ENCODE measurements at regions not wholly inside any gene's neighbourhood (a gene's known extent, or its start where the extent isn't known, plus 50 kb on each side); places are given as distances from the start of the nearest gene placed in this dataset.

- no peak for DNase-seq
These were observed 238.0 kb downstream of the POSTN start for GRCh38 chr13:37360556-37360955.

- DNase-seq = no peak
These were observed 241.0 kb downstream of the POSTN start for GRCh38 chr13:37357548-37357947.

GRCh38 chr13:37353911-37354310 lies 244.7 kb downstream of the POSTN start:
- no peak for DNase-seq

- DNase-seq = no peak
These were observed 245.7 kb upstream of the CSNK1A1L start for GRCh38 chr13:37351211-37351610.

- no peak for DNase-seq
These were observed 244.5 kb upstream of the CSNK1A1L start for GRCh38 chr13:37349916-37350315.

- no peak for DNase-seq
These were observed 243.6 kb upstream of the CSNK1A1L start for GRCh38 chr13:37348916-37349643.

- DNase-seq = no peak
These were observed 240.4 kb upstream of the CSNK1A1L start for GRCh38 chr13:37345869-37346268.

- DNase-seq = no peak
These were observed 239.9 kb upstream of the CSNK1A1L start for GRCh38 chr13:37345391-37345790.

GRCh38 chr13:37344056-37344455 lies 238.6 kb upstream of the CSNK1A1L start:
- DNase-seq = no peak

GRCh38 chr13:37342205-37342604 lies 236.7 kb upstream of the CSNK1A1L start:
- DNase-seq = no peak

- DNase-seq = no peak
These were observed 235.6 kb upstream of the CSNK1A1L start for GRCh38 chr13:37340901-37341670.

- no peak for DNase-seq
These were observed 233.9 kb upstream of the CSNK1A1L start for GRCh38 chr13:37339386-37339735.

GRCh38 chr13:37338726-37339385 lies 233.4 kb upstream of the CSNK1A1L start:
- DNase-seq = no peak

- DNase-seq = no peak
These were observed 220.9 kb upstream of the CSNK1A1L start for GRCh38 chr13:37326334-37326733.

- no peak for DNase-seq
These were observed 213.6 kb upstream of the CSNK1A1L start for GRCh38 chr13:37319031-37319443.

- no peak for DNase-seq
These were observed 211.5 kb upstream of the CSNK1A1L start for GRCh38 chr13:37316935-37317334.

GRCh38 chr13:37313372-37313771 lies 207.9 kb upstream of the CSNK1A1L start:
- DNase-seq = no peak

GRCh38 chr13:37306778-37307544 lies 201.5 kb upstream of the CSNK1A1L start:
- DNase-seq = no peak

- DNase-seq = no peak
These were observed 198.1 kb upstream of the CSNK1A1L start for GRCh38 chr13:37303606-37304005.

- no peak for DNase-seq
These were observed 197.2 kb upstream of the CSNK1A1L start for GRCh38 chr13:37302686-37303085.

GRCh38 chr13:37295573-37295972 lies 190.1 kb upstream of the CSNK1A1L start:
- DNase-seq = no peak

GRCh38 chr13:37295071-37295470 lies 189.6 kb upstream of the CSNK1A1L start:
- no peak for DNase-seq

GRCh38 chr13:37294472-37294871 lies 189.0 kb upstream of the CSNK1A1L start:
- DNase-seq = no peak
